Stimulated activated CD4-positive, alpha-beta T cell treated with anti-CD3 and anti-CD28 coated beads, Interleukin-2, amount 100 ng/mL, for 24 hours (primary cell): ENCODE measurements at regions not wholly inside any gene's neighbourhood (a gene's known extent, or its start where the extent isn't known, plus 50 kb on each side); places are given as distances from the start of the nearest gene placed in this dataset.

Source experiments
- DNase-seq, 2 donors: peaks; one replicate each; pipeline ENCODE4 v3.0.0-alpha.2; 2020

DNA sequence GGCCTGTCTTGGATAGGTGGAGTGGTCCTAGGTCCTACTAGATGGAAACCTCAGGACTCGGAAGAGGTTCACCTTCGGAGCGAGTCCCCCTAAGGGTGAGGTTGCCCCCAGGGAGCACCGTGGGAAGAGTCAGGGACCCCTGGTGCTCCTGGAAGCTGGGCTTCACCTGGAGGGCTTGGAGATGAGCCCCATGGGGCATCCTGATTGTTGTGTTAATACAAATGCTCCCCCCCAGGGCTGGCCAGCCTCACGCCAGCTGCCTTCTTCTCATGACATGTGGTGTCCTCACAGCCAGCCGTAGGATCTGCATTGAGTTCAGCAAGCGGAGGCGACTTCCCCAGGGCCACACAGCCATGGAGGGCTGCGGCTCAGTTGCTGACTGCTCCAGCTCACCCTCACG lies 1487.5 kb downstream of the BRD1 start:
- DNase-seq, result no peak

DNA sequence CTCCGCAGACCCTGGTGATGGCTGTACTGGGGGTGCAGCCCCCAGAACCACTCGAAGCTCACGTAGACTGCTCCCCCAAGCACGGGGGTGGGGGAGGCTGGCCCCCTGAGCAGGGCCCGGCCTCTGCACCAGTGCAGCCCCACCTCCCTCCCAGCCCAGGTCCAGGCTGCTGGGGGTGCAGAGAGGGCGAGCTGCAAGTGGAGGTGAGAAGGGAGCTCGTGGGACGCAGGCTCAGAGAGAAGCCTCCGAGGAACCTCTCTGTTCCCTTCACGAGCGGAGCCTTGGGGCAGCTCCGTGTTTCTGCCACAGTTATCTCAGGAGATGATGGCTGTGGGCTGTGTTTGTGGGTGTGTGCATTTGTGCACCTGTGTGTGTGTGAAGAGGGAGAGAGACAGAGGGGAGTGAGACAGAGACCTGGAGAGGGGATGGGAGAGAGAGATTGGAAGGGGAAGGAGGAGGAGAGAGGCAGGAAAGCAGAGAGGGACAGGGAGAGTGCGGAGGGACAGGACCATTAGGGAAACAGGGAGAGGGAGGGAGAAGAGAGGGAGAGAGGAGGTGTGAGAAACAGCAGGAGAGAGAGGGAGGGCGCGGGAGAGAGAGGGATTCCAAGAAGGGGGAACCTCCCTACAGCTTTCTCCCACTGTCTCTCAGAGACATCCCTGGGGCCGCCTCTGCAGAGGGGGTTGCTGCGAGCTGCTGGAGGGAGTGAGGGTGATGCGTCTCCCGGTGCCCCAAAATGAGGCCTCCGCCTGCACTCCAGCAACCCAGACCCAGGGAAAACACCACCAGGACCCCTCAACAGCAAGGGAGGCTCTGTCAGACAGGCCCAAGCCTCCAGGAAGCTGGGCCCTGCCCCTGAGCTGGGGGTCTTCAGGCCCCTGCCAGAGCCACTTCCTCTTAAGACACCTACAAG lies 1488.6 kb downstream of the BRD1 start:
- DNase-seq, result no peak

DNA sequence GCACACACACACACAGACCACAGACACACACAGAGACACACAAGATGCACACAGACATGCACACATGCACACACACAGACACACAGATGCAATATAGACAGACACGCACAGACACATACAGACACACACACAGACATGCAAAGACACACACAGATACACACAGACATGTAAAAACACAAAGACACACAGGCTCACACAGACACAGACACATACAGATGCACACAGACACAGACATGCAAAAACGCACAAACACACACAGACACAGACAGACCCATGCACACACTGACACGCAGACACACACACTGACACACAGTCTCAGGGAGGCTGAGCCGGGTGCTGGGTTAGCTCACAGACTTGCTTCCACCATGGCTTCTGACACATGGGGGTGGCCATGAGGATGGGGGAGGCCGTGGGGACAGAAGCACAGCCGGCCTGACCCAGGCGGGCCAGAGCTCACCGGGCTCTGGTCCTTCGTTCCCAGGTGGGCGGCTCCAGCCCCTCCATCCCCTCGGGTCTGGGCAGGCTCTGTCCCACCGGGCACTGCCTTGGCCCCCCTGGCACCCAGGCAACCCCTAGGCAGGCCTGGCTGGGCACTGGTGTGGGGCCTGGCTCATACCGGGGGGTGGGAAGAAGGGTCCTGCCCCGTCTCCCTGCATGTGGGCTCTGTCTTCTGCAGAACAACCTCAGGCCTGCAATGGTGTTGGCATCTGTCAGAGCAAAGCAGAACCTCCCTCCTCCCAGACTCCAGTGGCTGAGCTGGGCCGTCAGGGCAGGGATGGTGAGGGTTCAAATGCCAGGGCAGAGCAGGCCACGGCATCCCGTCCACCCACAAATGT lies 1489.5 kb downstream of the BRD1 start:
- DNase-seq, result no peak

DNA sequence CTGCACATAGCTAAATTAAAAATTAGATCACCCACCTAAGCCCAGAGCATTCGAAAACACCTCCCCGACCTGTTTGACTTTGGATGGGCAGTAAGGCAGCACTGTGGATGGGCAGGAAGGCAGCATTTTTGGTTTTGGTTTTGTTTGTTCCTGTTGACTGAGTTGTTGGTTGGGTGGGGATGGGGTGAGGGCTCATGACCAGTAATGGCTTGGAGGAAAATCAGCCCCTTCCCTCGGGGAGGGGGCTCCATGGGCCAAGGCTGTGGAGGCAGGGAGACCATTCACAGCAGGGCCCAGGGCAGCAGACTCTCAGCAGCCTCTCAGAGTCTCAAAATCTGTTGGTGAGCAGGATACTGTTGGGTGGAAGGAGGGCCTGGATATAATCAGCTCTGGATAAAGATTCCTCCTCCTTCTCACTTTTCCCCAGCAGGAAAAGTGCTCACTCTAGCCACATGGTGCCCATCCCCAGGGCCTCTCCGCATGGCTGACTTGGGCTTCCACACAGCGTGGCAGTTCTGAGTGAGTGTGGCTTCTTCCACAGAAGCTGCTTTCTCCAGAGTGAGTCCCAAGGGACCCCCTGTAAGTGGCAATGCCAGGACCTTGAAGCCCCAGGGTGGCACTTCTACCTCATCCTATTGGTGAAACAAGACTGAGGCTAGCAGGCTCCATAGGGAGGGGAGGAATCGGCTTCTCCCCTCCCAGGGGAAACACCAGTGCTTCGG lies 1491.2 kb downstream of the BRD1 start:
- DNase-seq, result no peak

DNA sequence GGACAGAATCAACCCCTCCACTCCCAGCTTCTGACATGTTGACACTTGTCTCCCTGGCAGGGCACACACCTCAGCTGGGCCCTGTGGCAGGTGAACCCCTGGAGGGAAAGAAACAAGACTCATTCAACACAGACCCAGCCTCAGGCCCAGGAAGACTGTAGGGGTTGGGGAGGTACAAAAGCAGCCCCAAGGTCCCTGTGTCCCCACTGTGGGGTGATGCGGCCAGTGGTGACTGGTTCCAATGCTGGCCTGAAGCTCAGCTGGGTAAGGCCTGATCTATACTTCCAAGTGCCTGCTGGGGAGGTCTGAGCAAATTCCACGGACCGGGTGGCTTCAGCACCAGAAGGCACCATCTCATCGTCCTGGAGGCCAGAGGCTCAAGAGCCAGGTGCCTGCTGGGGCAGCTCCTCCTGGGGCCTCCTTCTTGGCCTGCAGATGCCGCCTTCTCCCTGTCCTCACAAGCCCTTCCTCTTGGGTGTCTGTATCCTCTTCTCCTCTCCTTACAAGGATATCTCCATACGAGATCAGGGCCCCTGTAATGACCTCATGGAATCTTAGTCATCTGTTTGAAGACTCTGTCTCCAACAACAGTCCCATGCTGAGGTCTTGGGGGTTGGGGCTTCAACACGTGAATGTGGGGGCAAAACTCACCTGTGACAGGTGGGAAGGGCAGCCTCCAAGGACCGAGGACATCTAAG lies 1492.1 kb downstream of the BRD1 start:
- no peak for DNase-seq

DNA sequence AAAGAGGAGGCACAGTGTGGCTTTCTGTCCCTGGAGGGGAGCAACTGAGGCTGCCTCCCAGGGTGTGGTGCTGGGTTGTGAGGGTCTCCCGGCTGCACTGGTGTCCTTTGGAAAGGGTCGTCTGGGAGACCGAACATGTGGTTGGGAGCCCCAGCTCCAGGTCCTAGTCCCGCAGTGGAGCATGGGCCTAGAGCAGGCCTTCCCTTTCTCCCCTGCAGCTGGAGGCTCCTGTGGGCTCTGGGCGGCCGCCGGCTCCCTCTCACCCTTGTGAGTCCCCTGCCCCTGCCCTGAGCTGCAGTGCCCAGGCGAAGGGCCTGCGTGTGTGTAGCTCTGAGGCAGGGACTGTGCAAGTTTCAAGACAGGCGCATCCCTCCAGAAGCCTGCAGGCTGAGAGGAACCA lies 1492.7 kb downstream of the BRD1 start:
- no peak for DNase-seq

DNA sequence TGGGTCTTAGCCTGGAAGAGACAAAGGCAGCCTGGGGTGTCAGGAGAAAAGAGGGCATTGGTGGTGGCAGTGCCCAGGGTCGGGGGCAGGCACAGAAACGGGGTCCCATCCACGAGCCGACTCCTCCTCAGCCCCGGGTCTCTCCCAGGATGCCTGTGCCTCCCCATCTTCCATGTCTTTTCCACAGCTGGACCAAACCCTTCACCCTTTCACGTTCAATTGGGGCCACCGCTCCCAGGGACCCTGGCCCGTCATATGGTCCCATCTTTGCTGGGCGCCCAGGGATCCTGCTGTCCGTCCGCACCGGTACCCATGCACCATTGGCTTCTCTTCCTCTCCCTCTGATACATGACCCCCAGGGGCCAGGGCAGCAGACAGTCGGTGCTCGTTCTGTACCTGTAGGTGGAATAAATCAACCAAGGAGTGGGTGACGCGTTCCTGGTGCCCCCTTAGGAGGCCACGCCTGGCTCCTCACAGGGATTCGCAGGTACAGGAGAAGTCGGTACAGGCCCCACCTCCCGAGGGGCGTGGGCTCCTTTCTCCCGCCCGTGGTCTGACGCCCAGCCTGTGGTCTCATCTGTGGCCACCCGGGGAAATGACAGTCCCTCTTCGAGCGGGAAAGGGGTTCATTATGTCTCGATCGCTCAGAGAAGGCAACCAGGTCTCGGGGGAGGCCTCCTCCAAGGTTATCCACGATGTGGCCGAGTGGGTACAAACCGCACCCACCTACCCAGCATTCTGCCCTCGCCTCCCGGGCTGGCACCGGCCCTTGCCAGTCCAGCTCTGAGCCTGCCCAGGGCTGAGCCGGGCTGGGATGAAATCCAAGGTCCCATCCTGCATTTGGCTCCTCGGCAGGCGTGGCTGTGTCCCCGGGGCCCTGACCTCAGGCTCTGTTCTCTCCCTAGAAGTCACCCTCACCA lies 1493.6 kb downstream of the BRD1 start:
- no peak for DNase-seq

DNA sequence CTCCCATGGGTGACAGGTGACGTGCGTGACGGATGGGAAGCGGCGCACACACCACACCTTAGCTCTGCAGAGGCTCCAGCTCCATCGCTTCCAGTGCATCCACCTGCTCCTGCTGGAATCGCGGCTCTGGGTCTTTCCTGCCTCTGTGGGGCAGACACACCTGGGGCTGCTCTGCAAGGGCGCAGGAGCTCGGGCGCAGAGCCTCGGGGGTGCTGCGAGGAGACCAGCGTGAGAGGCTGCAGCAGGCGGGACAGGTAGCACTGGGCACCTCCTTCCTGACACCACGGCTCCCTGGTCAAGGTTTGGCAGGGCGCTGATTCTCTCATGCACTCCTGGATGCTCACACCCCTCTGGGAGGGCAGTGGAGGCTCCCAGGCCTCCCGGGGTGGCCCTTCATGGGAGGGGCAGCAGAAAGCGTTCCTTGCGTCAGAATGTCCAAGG lies 1494.3 kb downstream of the BRD1 start:
- DNase-seq, result no peak

DNA sequence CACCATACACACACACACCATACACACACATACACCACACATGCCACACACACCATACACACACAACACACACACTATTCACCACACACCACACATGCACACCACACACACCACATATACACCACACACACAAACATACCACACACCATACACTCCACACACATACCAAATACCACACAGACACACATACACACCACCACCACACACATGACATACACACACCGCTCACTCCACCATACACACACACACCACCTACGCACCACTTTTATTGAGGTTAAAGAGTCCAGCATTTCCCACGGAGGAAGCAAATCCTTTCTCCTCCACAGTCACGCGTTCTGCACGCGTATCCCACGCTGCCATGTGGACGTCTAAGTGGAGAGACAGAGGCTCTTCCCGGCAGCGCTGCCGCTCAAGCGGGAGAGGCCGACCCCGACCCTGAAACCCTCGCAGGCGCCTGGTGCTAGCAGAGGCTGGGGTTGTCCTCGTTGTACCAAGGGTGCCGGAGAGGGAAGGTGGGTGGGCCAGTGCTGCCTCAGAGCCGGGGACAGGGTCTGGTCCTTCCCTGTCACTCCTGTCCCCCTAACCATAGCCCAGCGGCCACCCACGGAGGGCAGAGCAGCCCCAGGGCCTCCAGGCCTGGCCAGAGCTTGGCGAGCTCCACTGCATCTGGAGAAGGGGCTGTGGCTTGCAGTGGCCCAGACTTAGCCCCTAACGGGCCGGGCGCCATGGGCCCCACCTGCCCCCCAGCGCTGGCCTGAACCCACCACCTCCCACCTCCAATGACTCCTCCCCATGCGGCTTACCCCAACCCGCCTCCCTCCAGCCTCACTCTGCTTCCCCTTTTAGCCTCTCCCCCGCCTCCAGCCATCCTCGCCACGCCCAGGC lies 1495.0 kb downstream of the BRD1 start:
- DNase-seq, result no peak

DNA sequence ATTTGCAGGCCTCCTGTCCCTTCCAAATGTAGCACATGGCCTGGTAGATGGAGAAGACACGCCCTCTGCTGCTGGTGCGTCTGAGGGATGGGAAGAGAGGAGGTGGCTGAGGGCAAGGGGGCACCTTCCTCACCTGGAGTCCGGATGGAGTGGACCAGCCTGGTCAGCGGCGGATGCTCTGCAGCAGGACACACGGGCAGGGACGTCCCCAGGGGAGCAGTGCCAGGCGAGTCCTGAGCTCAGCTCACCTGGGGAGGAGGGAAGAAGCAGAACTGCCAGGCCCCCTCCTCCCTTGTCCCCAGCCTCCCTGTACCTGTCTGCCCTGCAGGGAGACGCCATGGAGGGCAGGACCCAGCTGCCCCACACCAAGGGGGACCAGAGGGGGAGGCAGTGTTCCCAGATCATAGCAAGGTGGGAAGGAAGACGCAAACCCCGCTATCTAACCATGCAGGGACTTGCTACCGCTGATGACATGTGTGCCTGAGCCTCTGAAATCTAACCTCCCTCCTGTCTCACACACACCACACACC lies 1495.9 kb downstream of the BRD1 start:
- DNase-seq, result no peak

DNA sequence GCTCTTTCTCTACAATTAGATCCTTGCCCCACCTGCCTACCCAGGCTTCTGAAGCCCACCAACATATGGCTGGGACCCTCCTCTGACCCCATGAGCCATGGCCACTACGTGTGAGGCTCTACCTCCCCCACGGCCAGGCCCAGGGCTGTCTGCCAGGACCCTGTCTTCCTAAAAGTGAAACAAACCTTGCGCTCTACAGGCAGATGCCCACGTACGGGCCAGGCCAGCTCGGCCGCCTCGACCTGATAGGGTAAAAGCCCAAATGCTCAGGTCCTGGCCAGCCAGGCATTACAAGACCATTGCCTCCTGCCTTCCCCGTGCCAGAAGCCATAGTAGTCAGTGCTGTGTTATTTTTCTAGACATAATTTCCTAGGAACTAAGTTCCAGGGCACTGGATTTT lies 1496.4 kb downstream of the BRD1 start:
- DNase-seq, result no peak

DNA sequence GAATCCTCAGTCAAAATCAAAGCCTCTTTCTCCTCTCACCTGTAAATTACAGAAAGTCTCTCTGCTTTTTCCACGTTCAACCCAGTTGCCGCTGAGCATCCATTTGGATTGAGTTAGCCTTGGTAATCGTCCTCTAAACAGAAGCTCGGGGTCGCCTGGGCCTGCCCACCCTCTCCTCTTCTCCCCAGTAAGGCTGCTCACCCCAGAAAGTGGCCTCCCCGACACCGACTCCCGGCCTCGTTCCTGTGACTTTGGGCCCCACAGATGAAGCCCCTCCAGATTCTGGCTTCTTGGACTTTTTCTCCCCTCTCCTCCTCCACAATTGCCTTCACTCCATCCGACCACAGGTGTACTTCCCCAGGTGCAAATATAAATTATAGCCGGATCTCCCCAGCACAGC lies 1500.0 kb downstream of the BRD1 start:
- no peak for DNase-seq

DNA sequence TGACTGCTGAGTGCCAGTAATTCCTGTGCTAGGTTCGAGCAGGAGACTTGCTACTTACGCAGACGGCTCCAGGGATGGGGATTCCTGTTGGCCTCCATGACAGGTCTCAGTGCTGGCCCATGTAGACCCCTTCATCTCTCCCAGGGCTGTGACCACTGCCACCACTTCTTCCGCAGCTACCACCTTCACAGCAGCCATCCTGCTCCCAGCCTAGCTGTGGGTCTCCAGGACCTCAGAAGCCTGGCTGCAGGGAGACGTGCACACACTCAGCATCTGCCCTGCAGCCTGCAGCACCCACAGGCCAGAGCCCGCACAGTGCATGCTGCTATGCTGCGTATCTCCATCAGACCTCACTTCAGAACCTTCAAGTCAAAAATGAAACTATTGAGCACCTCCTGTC lies 1503.9 kb downstream of the BRD1 start:
- no peak for DNase-seq

DNA sequence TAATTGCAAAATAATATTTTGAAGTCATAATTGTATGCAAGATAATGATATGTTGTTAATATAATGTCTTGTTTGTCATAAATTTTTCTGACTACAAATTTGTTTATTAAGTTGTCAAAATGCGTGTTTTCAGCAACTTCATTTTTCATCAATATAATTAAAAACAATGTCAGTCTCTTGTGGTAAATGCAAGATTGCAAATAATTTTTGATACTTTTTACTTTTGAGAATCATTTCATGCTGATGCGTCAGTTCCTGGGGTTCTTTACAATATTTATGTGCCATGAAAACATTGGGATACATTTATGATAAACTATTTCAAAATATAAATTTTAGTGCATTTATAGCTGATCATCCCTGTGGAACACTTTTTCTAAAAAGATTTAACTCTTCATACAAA lies 1504.8 kb downstream of the BRD1 start:
- DNase-seq, result no peak

DNA sequence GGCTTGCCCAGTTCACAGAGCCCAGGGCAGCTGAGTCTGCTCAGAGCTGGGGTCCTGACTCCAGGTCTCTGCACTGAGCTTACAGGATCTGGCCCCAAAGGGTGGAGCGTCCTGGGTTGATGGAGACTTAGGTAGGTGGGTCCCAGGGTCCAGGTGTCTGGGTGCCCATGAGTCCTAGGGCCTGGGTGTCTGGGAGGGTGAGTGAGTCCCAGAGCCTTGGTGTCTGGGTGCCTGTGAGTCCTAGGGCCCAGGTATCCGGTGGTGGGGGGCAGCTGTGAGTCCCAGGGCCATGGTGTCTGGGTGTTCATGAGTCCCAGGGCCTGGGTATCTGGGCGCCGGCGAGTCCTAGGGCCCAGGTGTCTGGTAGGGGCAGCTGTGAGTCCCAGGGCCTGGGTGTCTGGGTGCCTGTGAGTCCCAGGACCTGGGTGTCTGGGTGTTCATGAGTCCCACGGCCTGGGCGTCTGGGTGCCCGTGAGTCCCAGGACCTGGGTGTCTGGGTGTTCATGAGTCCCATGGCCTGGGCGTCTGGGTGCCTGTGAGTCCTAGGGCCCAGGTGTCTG lies 1505.6 kb downstream of the BRD1 start:
- no peak for DNase-seq

DNA sequence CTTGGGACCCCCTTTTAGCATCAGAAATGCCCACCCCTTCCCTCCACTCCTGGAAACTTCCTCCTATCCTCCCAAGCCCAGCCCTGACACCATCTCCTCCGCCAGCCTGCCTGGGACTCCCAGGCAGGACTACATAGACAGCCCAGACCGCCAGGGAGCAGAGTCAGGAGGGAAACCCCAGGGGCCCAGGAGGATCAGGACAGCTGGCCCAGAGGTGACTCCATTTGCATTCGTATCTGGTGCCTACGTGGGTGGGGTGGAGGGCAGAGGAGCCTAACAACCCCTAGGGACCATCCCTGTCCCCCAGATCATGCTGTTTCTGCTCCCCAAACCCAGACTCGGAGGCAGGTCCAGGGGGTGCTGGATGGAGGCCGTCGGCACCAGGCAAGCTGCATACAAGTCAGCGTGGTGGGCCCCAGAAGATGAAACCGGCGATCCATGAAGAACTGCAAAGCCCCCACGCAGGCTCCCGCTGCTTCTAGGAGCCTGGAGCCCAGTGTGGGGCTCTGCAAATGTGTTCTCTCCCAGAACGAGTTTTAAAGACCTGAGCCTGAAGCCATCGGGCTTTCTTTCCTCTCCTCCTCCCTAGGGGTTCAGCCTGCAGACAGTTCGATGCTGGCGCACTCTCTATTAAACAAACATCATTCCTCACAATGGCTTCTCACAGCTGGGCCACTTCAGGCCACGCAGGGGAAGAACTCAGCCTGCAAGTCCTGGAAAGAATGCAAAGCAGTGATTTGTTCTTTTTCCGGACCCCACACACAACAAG lies 1506.8 kb downstream of the BRD1 start:
- no peak for DNase-seq

DNA sequence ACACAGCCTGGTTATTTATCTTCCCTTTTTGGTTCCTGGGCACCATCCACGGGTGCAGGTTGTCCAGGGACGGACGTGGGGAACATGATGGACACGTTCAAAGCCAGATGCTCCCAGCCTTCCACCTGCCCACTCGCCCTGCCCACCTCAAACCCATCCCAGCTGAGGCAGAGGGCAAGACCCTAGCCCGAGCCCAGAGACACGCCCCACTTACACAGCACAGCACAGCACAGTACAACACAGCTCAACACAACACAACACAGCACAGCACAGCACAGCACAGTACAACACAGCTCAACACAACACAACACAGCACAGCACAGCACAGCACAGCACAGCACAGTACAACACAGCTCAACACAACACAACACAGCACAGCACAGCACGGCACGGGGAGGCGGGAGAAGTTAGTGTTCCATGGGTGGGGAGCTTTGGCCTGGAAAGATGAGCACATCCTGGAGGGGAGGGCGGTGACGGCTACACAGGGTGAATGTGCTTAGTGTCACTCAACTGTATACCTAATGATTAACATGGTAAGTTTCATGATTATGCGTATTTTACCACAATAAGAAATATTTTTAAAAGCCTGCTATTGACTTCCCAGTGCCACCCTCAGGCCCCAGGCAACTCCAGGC lies 1507.5 kb downstream of the BRD1 start:
- no peak for DNase-seq

DNA sequence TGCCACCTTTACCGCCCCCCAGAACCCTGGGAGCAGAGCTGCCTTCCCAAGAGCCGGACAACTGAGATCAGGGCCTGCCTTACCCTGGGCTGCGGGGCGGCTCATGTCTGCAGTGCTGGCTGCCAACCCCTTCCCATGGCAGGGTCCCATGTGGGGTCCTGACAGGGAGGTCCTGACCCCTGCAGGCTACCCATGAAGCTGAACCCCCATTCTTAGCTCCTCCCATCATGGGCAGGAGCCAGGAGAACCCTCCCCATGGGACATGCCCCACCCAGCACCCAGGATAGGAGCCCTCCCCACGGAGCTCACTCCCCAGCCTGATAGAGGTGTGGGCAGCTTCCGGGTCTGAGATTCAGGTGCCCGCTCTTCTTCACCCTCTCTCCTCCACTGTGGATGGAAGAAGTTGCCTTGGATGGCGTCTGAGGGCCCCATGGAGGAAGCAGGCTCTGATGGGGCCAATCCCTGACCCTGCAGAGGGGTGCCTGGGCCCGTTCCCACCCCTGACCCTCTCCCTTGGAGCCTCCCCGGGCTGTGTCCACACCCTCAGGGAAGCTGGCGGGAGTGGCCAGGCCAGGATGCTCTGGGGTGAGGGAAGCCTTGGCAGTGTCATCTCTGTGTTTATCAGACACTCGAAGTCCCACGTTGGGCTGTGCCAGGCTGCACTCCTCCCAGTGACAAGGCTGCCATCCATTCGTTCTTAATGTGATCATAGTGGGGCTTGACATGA lies 1508.2 kb downstream of the BRD1 start:
- DNase-seq, result no peak
